ENCODE measurements at regions not wholly inside any gene's neighbourhood (a gene's known extent, or its start where the extent isn't known, plus 50 kb on each side); places are given as distances from the start of the nearest gene placed in this dataset.

- ATAC-seq (no peak), FAIRE-seq (no peak), DNase-seq (ENCODE audit: low spot score) (no peak)
- Histone ChIP-seq H3K9ac (ENCODE audit: insufficient read depth, low read depth, low read length) (no peak overlapping the region), H3K27me3 (ENCODE audit: control insufficient read depth in 1 of 2, insufficient read depth in 2 of 2, low read length in 2 of 2) (no peaks in the 10 kb centered on the region), H3K79me2 (ENCODE audit: insufficient read depth, low read length) (no peaks in the 10 kb centered on the region), H3K4me2 (ENCODE audit: low read depth, low read length) (no peak overlapping the region), H4K20me1 (ENCODE audit: insufficient read depth, low read length) (no peaks in the 10 kb centered on the region), H3K4me1 (ENCODE audit: insufficient read depth, low read length) (no peaks in the 10 kb centered on the region), H3K36me3 (replicated peaks in 1 of 2; ENCODE audit: control insufficient read depth in 1 of 2, insufficient read depth in 2 of 2, low read length in 2 of 2) (no peaks in the 10 kb centered on the region), H3K4me3 (replicated peaks in 1 of 3; ENCODE audit: insufficient read depth in 1 of 3, low read depth in 2 of 3, low read length in 3 of 3) (no peak overlapping the region), H3K9me3 (ENCODE audit: low read length) (peaks cover 31% of the 10 kb centered on the region; the same call in 1 of the 2 replicates), H2AFZ (ENCODE audit: low read length) (no peak overlapping the region), H3K27ac (ENCODE audit: extremely low read length, insufficient read depth, low read length) (no peak overlapping the region)
- BruUV-seq (replicated peaks) = no TSS peak
- 6% methylated on average over 4 of the region's 4 CpGs for WGBS (ENCODE audit: low lambda C conversion rate)
- POLR2A ChIA-PET = no interaction called here
- CTCF ChIA-PET (ENCODE audit: low intra/inter-chr PET ratio, low total read pairs) = no interaction called here
- no peak for TF ChIP-seq ZNF510 (CRISPR knock-in tag; IDR thresholded peaks at IDR 0.05; ENCODE audit: low read depth)
- intact Hi-C loops (cut with micrococcal nuclease; ENCODE audit: unreplicated experiment) (no loop called here), in situ Hi-C loops (cut with HindIII; ENCODE audit: extremely low pct_ligation_motif_present, low pct_unique_long_range_greater_than_20kb) (no loop called here)
Measured at GRCh38 chr13:63041640-63042414, 1626.2 kb upstream of the PCDH20 start.

- Histone ChIP-seq H3K79me2 (ENCODE audit: insufficient read depth, low read length) (no peaks in the 10 kb centered on the region), H2AFZ (ENCODE audit: low read length) (no peak overlapping the region), H3K27ac (ENCODE audit: extremely low read length, insufficient read depth, low read length) (no peak overlapping the region), H3K36me3 (replicated peaks in 1 of 2; ENCODE audit: control insufficient read depth in 1 of 2, insufficient read depth in 2 of 2, low read length in 2 of 2) (no peaks in the 10 kb centered on the region), H3K4me3 (replicated peaks in 1 of 3; ENCODE audit: insufficient read depth in 1 of 3, low read depth in 2 of 3, low read length in 3 of 3) (no peak overlapping the region), H3K4me1 (ENCODE audit: insufficient read depth, low read length) (no peaks in the 10 kb centered on the region), H3K9me3 (ENCODE audit: low read length) (peaks cover 9% of the 10 kb centered on the region; the same call in 1 of the 2 replicates), H3K27me3 (ENCODE audit: control insufficient read depth in 1 of 2, insufficient read depth in 2 of 2, low read length in 2 of 2) (no peaks in the 10 kb centered on the region), H3K4me2 (ENCODE audit: low read depth, low read length) (no peak overlapping the region), H3K9ac (ENCODE audit: insufficient read depth, low read depth, low read length) (no peak overlapping the region), H4K20me1 (ENCODE audit: insufficient read depth, low read length) (no peaks in the 10 kb centered on the region)
- no peak for DNase-seq (ENCODE audit: low spot score)
- ChIA-PET POLR2A (no interaction called here), CTCF (ENCODE audit: low intra/inter-chr PET ratio, low total read pairs) (no interaction called here)
- 10% methylated on average over 3 of the region's 3 CpGs for WGBS (ENCODE audit: low lambda C conversion rate)
- intact Hi-C loops (cut with micrococcal nuclease; ENCODE audit: unreplicated experiment) = no loop called here
- no peak for ATAC-seq
- no peak for FAIRE-seq
- TF ChIP-seq ZMYM4 (CRISPR knock-in tag; IDR thresholded peaks at IDR 0.05) = no peak
- TF ChIP-seq CENPT (CRISPR knock-in tag; IDR thresholded peaks at IDR 0.05; ENCODE audit: low read depth) = no peak
- no peak for TF ChIP-seq ZNF674 (CRISPR knock-in tag; IDR thresholded peaks at IDR 0.05; ENCODE audit: low read depth)
- TF ChIP-seq ZNF510 (CRISPR knock-in tag; IDR thresholded peaks at IDR 0.05; ENCODE audit: low read depth) = no peak
- in situ Hi-C loops (cut with HindIII; ENCODE audit: extremely low pct_ligation_motif_present, low pct_unique_long_range_greater_than_20kb) = no loop called here
- no TSS peak for BruUV-seq (replicated peaks)
Measured at GRCh38 chr13:63026285-63026797, 1610.7 kb upstream of the PCDH20 start.
